Stomach (tissue), 8 donors: ENCODE measurements at regions not wholly inside any gene's neighbourhood (a gene's known extent, or its start where the extent isn't known, plus 50 kb on each side); places are given as distances from the start of the nearest gene placed in this dataset.
A peak's percentile ranks its signal among the peaks of the same experiment; 100 is the strongest.

ENCODE experiments used
- DNase-seq, 2 donors: peaks; one replicate each; pipeline versions ENCODE4 v3.0.0 to v3.0.0-alpha.2; 2013 to 2019
- H3K27ac ChIP-seq, 5 donors: fragments of 200-600 bp in 4 of 5; sonication (generic) in 4 of 5; one replicate each; pipeline ENCODE4 v1.5.1; 2013 to 2019; ENCODE audit warnings: mild to moderate bottlenecking in 1 of 5, moderate library complexity in 1 of 5
- H3K27me3 ChIP-seq, 3 donors: fragments of 200-600 bp; sonication (generic); one replicate each; pipeline ENCODE4 v1.5.1; 2017 to 2019; ENCODE audit warnings: mixed run types in 1 of 3
- H3K36me3 ChIP-seq, 4 donors: fragments of 200-600 bp; sonication (generic); 1 replicate in 3 of 4; 2 replicates in 1 of 4; pipeline ENCODE4 v1.5.1; 2016 to 2019
- H3K4me1 ChIP-seq, 4 donors: fragments of 200-600 bp; sonication (generic); one replicate each; pipeline ENCODE4 v1.5.1; 2016 to 2019
- H3K4me3 ChIP-seq, 4 donors: fragments of 200-600 bp; sonication (generic) in 3 of 4; one replicate each; pipeline ENCODE4 v1.5.1; 2016 to 2019; ENCODE audit warnings: mild to moderate bottlenecking in 1 of 4
- H3K9me3 ChIP-seq, 4 donors: fragments of 200-600 bp; sonication (generic); one replicate each; pipeline ENCODE4 v1.5.1; 2016 to 2019
- CTCF ChIP-seq, 7 experiments: fragments of 450-650 bp in 4 of 7; fragments of 200-600 bp in 3 of 7; sonication (generic) in 3 of 7; IDR thresholded peaks; one replicate each; pipeline ENCODE4 v1.5.1; 2016 to 2019; ENCODE audit warnings: antibody characterized with exemption in 7 of 7, control low read depth in 2 of 7, mild to moderate bottlenecking in 1 of 7
- EP300 ChIP-seq: sonication (generic); formaldehyde crosslinking; IDR thresholded peaks from one replicate; pipeline ENCODE4 v1.6.1; 2017; ENCODE audit warnings: antibody characterized with exemption
- POLR2A ChIP-seq, 4 donors: fragments of 450-650 bp; IDR thresholded peaks; one replicate each; pipeline ENCODE4 v1.6.1; 2016; ENCODE audit warnings: antibody characterized with exemption in 4 of 4, control low read depth in 2 of 4, mild to moderate bottlenecking in 1 of 4, moderate library complexity in 1 of 4
- POLR2AphosphoS5 ChIP-seq, 3 donors: sonication (generic); formaldehyde crosslinking; IDR thresholded peaks; one replicate each; pipeline ENCODE4 v1.6.1; 2016; ENCODE audit warnings: antibody characterized with exemption in 3 of 3
- WGBS, 5 donors: extraction: QIAGEN DNeasy Blood & Tissue Kit in 3 of 5; methylation state at CpG; one replicate each; pipeline versions ENCODE4 v1.1.5 to v1.1.7; 2013 to 2018; 5-methylcytosine and 5-hydroxymethylcytosine counted together
- intact Hi-C: fragments of 100-400 bp; cut with DNase I; formaldehyde crosslinking; loops from one replicate; pipeline ENCODE4 v1.15.1; 2023; ENCODE audit warnings: low total_unique reads
- donor health status: healthy with polysubstance abuse.
- donor health status: Bipolar disorder and iron deficiency.
- donor health status: healthy.

DNA sequence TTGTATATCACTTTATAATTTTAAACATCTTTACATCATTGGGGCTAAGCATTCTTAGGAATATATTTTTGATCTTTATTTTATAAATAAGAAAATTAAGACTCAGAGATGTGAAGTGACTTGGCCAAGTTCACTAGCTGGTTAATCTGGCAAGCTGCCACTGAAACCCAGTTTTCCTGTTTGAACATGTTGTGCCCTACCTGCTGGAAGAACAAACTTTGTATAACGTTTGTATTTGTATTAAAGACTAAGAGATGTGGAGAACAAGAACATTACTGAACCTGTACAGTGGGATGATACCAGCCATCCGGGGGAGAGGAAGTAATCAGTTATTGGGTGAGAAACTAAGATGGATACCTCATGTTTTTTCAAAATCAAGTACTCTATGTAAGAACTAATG, 77.2 kb upstream of the SIPA1L2 start:
- Histone ChIP-seq H3K36me3 (no peaks in the 10 kb centered on the region), H3K4me3 (no peak overlapping the region), H3K27ac (no peak overlapping the region), H3K9me3 (no peaks in the 10 kb centered on the region), H3K4me1 (peaks cover 18 to 28% (median 25%) of the 10 kb centered on the region in 4 donors), H3K27me3 (no peaks in the 10 kb centered on the region)
- 24 to 45% (median 40%) methylated on average over 2 of the region's 2 CpGs for WGBS, 5 donors
- peak in 1 of 2 donors; percentile 55 for DNase-seq
- intact Hi-C loops: no loop called here
- TF ChIP-seq POLR2AphosphoS5 (IDR thresholded peaks at IDR 0.05) (no peak), CTCF (IDR thresholded peaks at IDR 0.05) (no peak), EP300 (no peak), POLR2A (IDR thresholded peaks at IDR 0.05) (no peak)

GRCh38 chr1:232709386-232709785, 79.5 kb upstream of the SIPA1L2 start:
- Histone ChIP-seq H3K4me1 (peaks cover 14 to 23% (median 19%) of the 10 kb centered on the region in 4 donors), H3K27me3 (no peaks in the 10 kb centered on the region), H3K36me3 (no peaks in the 10 kb centered on the region), H3K27ac (no peak overlapping the region), H3K4me3 (no peak overlapping the region), H3K9me3 (peaks cover 0 to 7% (median 3%) of the 10 kb centered on the region in 4 donors)
- TF ChIP-seq EP300 (no peak), CTCF (IDR thresholded peaks at IDR 0.05) (no peak), POLR2A (IDR thresholded peaks at IDR 0.05) (no peak)
- intact Hi-C loops: no loop called here
- no peak for DNase-seq
- WGBS, 5 donors: 84 to 90% (median 86%) methylated on average over 5 of the region's 5 CpGs

DNA sequence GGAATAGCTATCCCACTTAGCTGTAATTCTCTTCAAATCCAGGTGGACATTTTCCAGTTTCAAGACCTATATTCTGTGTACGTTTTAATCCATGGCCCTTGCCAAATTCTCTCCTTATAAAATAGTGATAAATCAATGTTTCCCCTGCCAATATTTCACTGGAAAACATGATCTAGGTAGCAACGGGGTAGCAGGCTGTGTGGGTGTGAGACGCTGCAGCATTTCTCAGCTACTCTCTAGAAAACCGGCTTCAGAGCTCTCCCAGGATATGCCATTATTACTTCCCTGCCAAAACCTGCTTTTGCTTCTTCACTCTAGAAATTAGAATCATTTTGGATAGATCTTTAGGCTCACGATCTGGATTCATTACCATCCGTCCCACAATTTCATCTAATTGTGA, 82.1 kb upstream of the SIPA1L2 start:
- no peaks in the 10 kb centered on the region for H3K4me1 ChIP-seq
- H3K4me3 ChIP-seq: no peak overlapping the region
- H3K27me3 ChIP-seq: no peaks in the 10 kb centered on the region
- DNase-seq: no peak
- peaks cover 0 to 7% (median 3%) of the 10 kb centered on the region in 4 donors for H3K9me3 ChIP-seq
- no peak overlapping the region for H3K27ac ChIP-seq
- H3K36me3 ChIP-seq: no peaks in the 10 kb centered on the region
- WGBS, 5 donors: 76 to 89% (median 84%) methylated on average over 6 of the region's 6 CpGs
- TF ChIP-seq POLR2A (IDR thresholded peaks at IDR 0.05) (no peak), POLR2AphosphoS5 (IDR thresholded peaks at IDR 0.05) (no peak), EP300 (no peak), CTCF (IDR thresholded peaks at IDR 0.05) (no peak)
- intact Hi-C loops: no loop called here

GRCh38 chr1:232713785-232714184, 83.9 kb upstream of the SIPA1L2 start:
- H3K27me3 ChIP-seq: no peaks in the 10 kb centered on the region

More at GRCh38 chr1:232713785-232714184, 83.9 kb upstream of the SIPA1L2 start:
- H3K27ac ChIP-seq: no peak overlapping the region
- no peaks in the 10 kb centered on the region for H3K4me1 ChIP-seq
- no peak overlapping the region for H3K4me3 ChIP-seq
- peaks cover 0 to 14% (median 6%) of the 10 kb centered on the region in 4 donors for H3K9me3 ChIP-seq
- no peak for TF ChIP-seq POLR2AphosphoS5 (IDR thresholded peaks at IDR 0.05)
- no peak for TF ChIP-seq POLR2A (IDR thresholded peaks at IDR 0.05)
- no peak for TF ChIP-seq CTCF (IDR thresholded peaks at IDR 0.05)
- TF ChIP-seq EP300: no peak
- intact Hi-C loops: no loop called here
- H3K36me3 ChIP-seq: no peaks in the 10 kb centered on the region
- DNase-seq: no peak
